ENCODE measurements at regions not wholly inside any gene's neighbourhood (a gene's known extent, or its start where the extent isn't known, plus 50 kb on each side); places are given as distances from the start of the nearest gene placed in this dataset.

GRCh38 chr5:2106721-2107120 lies 224.0 kb upstream of the IRX4 start:
- TF ChIP-seq CTCF (IDR thresholded peaks at IDR 0.05; ENCODE audit: poor library complexity, severe bottlenecking) (no peak), REST (IDR thresholded peaks at IDR 0.05; ENCODE audit: borderline replicate concordance) (no peak), EZH2 (IDR thresholded peaks at IDR 0.05; ENCODE audit: borderline replicate concordance, insufficient read depth, low read length, poor library complexity, severe bottlenecking) (no peak)

Data from neural cell (in vitro differentiated cells).